GM12875 (cell line): ENCODE measurements at regions not wholly inside any gene's neighbourhood (a gene's known extent, or its start where the extent isn't known, plus 50 kb on each side); places are given as distances from the start of the nearest gene placed in this dataset.

ENCODE experiments used
- H3K4me3 ChIP-seq: one replicate; pipeline ENCODE4 v1.5.1; 2011; ENCODE audit warnings: low read depth, low read length, control low read depth
- CTCF ChIP-seq: IDR thresholded peaks from 2 replicates; pipeline ENCODE4 v1.5.1; 2011; ENCODE audit warnings: low read depth, mild to moderate bottlenecking, control low read depth, inconsistent platforms, low read length, moderate library complexity, borderline replicate concordance; ENCODE audit not compliant: insufficient read depth

GRCh38 chr18:39389800-39390379 lies 1824.3 kb upstream of the CELF4 start:
- no peak for TF ChIP-seq CTCF
- H3K4me3 ChIP-seq: no peak overlapping the region

- TF ChIP-seq CTCF: no peak
These were observed 1815.3 kb upstream of the CELF4 start for GRCh38 chr18:39380866-39381265.

GRCh38 chr18:39380186-39380725 lies 1814.7 kb upstream of the CELF4 start:
- no peak overlapping the region for H3K4me3 ChIP-seq
- TF ChIP-seq CTCF: no peak

More at GRCh38 chr18:39380866-39381265, 1815.3 kb upstream of the CELF4 start:
- no peak overlapping the region for H3K4me3 ChIP-seq

GRCh38 chr18:39375066-39375465 lies 1809.5 kb upstream of the CELF4 start:
- TF ChIP-seq CTCF: no peak
- no peak overlapping the region for H3K4me3 ChIP-seq

- no peak for TF ChIP-seq CTCF
- no peak overlapping the region for H3K4me3 ChIP-seq
These were observed 1806.4 kb upstream of the CELF4 start for GRCh38 chr18:39371996-39372395.

- no peak overlapping the region for H3K4me3 ChIP-seq
- TF ChIP-seq CTCF: no peak
These were observed 1801.1 kb upstream of the CELF4 start for GRCh38 chr18:39366656-39367055.

GRCh38 chr18:39365836-39366485 lies 1800.4 kb upstream of the CELF4 start:
- no peak for TF ChIP-seq CTCF
- H3K4me3 ChIP-seq: no peak overlapping the region
